Thyroid gland (tissue), 4 donors: ENCODE measurements at regions not wholly inside any gene's neighbourhood (a gene's known extent, or its start where the extent isn't known, plus 50 kb on each side); places are given as distances from the start of the nearest gene placed in this dataset.

Experiments
- DNase-seq, 2 donors: peaks; one replicate each; pipeline ENCODE4 v3.0.0-alpha.2; 2019
- H3K27ac ChIP-seq, 3 donors: fragments of 200-600 bp; sonication (generic); 1 replicate in 2 of 3; 2 replicates in 1 of 3; pipeline ENCODE4 v1.5.1; 2016 to 2019; ENCODE audit warnings: mild to moderate bottlenecking in 1 of 3, moderate library complexity in 1 of 3
- H3K27me3 ChIP-seq: fragments of 200-600 bp; sonication (generic); one replicate; pipeline ENCODE4 v1.5.1; 2019
- H3K36me3 ChIP-seq, 2 donors: fragments of 200-600 bp; sonication (generic); one replicate each; pipeline ENCODE4 v1.5.1; 2016 to 2019
- H3K4me1 ChIP-seq, 2 donors: fragments of 200-600 bp; sonication (generic); one replicate each; pipeline ENCODE4 v1.5.1; 2017 to 2019
- H3K4me3 ChIP-seq, 3 donors: fragments of 200-600 bp; sonication (generic); replicated peaks in 1 of 3; 1 replicate in 2 of 3; 2 replicates in 1 of 3; pipeline ENCODE4 v1.5.1; 2016; ENCODE audit warnings: mild to moderate bottlenecking in 1 of 3
- H3K9me3 ChIP-seq: fragments of 200-600 bp; sonication (generic); one replicate; pipeline ENCODE4 v1.5.1; 2017
- CTCF ChIP-seq, 6 experiments: fragments of 200-600 bp in 3 of 6; fragments of 450-650 bp in 3 of 6; sonication (generic) in 3 of 6; IDR thresholded peaks; one replicate each; pipeline ENCODE4 v1.5.1; 2016 to 2019; ENCODE audit warnings: antibody characterized with exemption in 6 of 6, mild to moderate bottlenecking in 2 of 6, inconsistent platforms in 1 of 6, moderate library complexity in 1 of 6
- POLR2A ChIP-seq, 2 donors: fragments of 450-650 bp; IDR thresholded peaks; one replicate each; pipeline ENCODE4 v1.6.1; 2017; ENCODE audit warnings: antibody characterized with exemption in 2 of 2, mild to moderate bottlenecking in 2 of 2, moderate library complexity in 1 of 2
- WGBS, 2 donors: methylation state at CpG; one replicate each; pipeline ENCODE4 v1.1.5; 2017; 5-methylcytosine and 5-hydroxymethylcytosine counted together
- intact Hi-C: fragments of 100-400 bp; cut with DNase I; formaldehyde crosslinking; loops from one replicate; pipeline ENCODE4 v1.15.1; 2023

- no peaks in the 10 kb centered on the region for H3K9me3 ChIP-seq
- intact Hi-C loops: no loop called here
- peaks cover 60 to 87% of the 10 kb centered on the region in 2 donors for H3K4me1 ChIP-seq
- peak overlapping the region; percentile 37 to 65 (median 57) for H3K27ac ChIP-seq
- WGBS, 2 donors: 22 to 41% methylated on average over 4 of the region's 4 CpGs
- no peaks in the 10 kb centered on the region for H3K36me3 ChIP-seq
- no peak for TF ChIP-seq CTCF (IDR thresholded peaks at IDR 0.05)
- TF ChIP-seq POLR2A (IDR thresholded peaks at IDR 0.05): no peak
- no peaks in the 10 kb centered on the region for H3K27me3 ChIP-seq
- peak; percentile 46 to 65 for DNase-seq
- H3K4me3 ChIP-seq: no peak overlapping the region
These were observed 58.3 kb upstream of the STXBP1 start for GRCh38 chr9:127553793-127554192.

- no peaks in the 10 kb centered on the region for H3K9me3 ChIP-seq
- intact Hi-C loops: no loop called here
- peaks cover 2 to 10% of the 10 kb centered on the region in 2 donors for H3K36me3 ChIP-seq
- 59 to 61% methylated on average over 7 to 15 of the region's 15 CpGs for WGBS, 2 donors
- H3K4me1 ChIP-seq: peaks cover 66 to 89% of the 10 kb centered on the region in 2 donors
- H3K27ac ChIP-seq: peak overlapping the region; percentile 86 to 95 (median 89)
- no peak for DNase-seq
- TF ChIP-seq POLR2A (IDR thresholded peaks at IDR 0.05) (no peak), CTCF (IDR thresholded peaks at IDR 0.05) (no peak)
- H3K4me3 ChIP-seq: no peak overlapping the region
- no peaks in the 10 kb centered on the region for H3K27me3 ChIP-seq
These were observed 56.9 kb upstream of the STXBP1 start for GRCh38 chr9:127554966-127555839.

GRCh38 chr9:127555840-127556820 lies 55.9 kb upstream of the STXBP1 start:
- H3K36me3 ChIP-seq: peaks cover 2 to 19% of the 10 kb centered on the region in 2 donors
- H3K9me3 ChIP-seq: no peaks in the 10 kb centered on the region
- H3K4me3 ChIP-seq: no peak overlapping the region
- TF ChIP-seq POLR2A (IDR thresholded peaks at IDR 0.05): peak in 1 of 2 donors; percentile 30
- no peak for TF ChIP-seq CTCF (IDR thresholded peaks at IDR 0.05)
- H3K27ac ChIP-seq: peak overlapping the region; percentile 86 to 95 (median 89)
- peaks cover 66 to 89% of the 10 kb centered on the region in 2 donors for H3K4me1 ChIP-seq
- 24 to 27% methylated on average over 12 of the region's 13 CpGs for WGBS, 2 donors
- H3K27me3 ChIP-seq: no peaks in the 10 kb centered on the region
- intact Hi-C loops: no loop called here
- peak; percentile 93 to 94 for DNase-seq

- WGBS, 2 donors: 67 to 69% methylated on average over 4 of the region's 4 CpGs
- Histone ChIP-seq H3K27ac (peak overlapping the region; percentile 72 to 95 (median 76)), H3K9me3 (no peaks in the 10 kb centered on the region), H3K27me3 (no peaks in the 10 kb centered on the region), H3K4me3 (no peak overlapping the region), H3K36me3 (peaks cover 2 to 21% of the 10 kb centered on the region in 2 donors), H3K4me1 (peaks cover 68 to 89% of the 10 kb centered on the region in 2 donors)
- intact Hi-C loops: no loop called here
- no peak for TF ChIP-seq CTCF (IDR thresholded peaks at IDR 0.05)
- no peak for TF ChIP-seq POLR2A (IDR thresholded peaks at IDR 0.05)
- no peak for DNase-seq
These were observed 55.2 kb upstream of the STXBP1 start for GRCh38 chr9:127556871-127557270.
